C4-2B (cell line): ENCODE measurements at regions not wholly inside any gene's neighbourhood (a gene's known extent, or its start where the extent isn't known, plus 50 kb on each side); places are given as distances from the start of the nearest gene placed in this dataset.

ENCODE experiments used
- CTCF ChIP-seq: fragments of 450-650 bp; conservative IDR thresholded peaks from 2 replicates; pipeline ENCODE4 v1.5.1; 2017; ENCODE audit warnings: mild to moderate bottlenecking
- ZFX ChIP-seq: fragments of 450-650 bp; IDR thresholded peaks from 2 replicates; pipeline ENCODE4 v1.6.1; 2017

GRCh38 chr11:79648766-79649520 is 208.1 kb upstream of the TENM4 start:
- TF ChIP-seq CTCF (no peak), ZFX (no peak)
